ENCODE measurements at regions not wholly inside any gene's neighbourhood (a gene's known extent, or its start where the extent isn't known, plus 50 kb on each side); places are given as distances from the start of the nearest gene placed in this dataset.
"Not testable (repeated sequence)": the region's sequence is repeated elsewhere in the genome, so short reads cannot be mapped to it uniquely, and the experiment has no call there.

DNA sequence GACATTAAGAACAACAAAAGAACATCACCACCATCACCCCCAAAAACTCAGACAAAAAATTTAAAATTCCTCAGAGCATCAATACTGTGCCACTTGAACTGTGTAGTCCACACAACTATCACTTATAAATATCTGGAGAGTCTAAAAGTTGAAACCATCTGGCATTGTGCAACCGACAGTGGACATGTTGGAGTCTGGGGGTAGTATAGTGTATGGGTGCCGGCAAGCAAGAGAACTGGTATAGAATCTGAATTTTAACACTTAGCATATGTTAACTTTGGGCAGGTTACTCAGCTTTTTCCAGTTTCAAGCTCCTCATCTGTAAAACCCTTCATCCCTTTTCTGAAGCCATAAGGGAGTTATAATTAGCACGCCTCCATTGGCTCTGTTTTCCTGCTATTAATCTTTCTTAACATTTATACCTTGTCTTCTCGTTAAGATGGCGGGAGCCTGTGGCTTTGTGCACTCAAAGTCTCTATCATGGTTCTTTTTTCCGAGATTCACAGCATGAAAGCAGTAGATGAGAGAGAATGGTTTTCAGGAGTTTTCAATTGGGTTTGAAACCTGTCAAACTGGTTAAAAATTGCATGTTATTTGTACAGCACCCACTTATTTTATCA lies 255.7 kb upstream of the TBL1XR1 start:
- no peak for TF ChIP-seq CTCF (IDR thresholded peaks at IDR 0.05; ENCODE audit: insufficient read depth, missing control alignments)
- no peak for FAIRE-seq
- no peak for DNase-seq (ENCODE audit: insufficient read length, low spot score)

- TF ChIP-seq CTCF (IDR thresholded peaks at IDR 0.05; ENCODE audit: insufficient read depth, missing control alignments), result no peak
- FAIRE-seq (no peak), DNase-seq (ENCODE audit: insufficient read length, low spot score) (no peak)
Observed at GRCh38 chr3:177453451-177453844, 256.2 kb upstream of the TBL1XR1 start.

- DNase-seq (ENCODE audit: insufficient read length, low spot score); FAIRE-seq: not testable (repeated sequence)
Observed at GRCh38 chr3:177457204-177457603, 259.9 kb upstream of the TBL1XR1 start.

DNA sequence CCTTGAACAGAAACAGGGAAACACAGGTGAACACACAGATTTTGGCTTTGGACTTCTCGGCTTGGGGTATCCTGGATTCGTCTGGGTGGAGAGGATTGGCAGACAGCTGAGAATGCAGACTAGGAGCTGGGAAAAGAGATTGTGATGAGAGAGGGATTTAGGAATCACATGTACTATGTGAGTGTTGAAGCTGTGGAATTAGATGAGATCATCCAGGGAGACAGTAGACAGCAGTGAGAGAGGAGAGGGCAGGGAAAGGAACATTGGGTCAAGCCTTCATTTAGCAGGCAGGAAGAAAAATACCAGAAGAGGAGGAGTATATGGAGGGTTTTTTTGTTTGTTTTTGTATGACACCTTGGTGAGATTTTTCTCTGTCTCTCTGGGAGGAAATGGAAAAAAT lies 262.1 kb upstream of the TBL1XR1 start:
- FAIRE-seq (no peak), DNase-seq (ENCODE audit: insufficient read length, low spot score) (no peak)
- TF ChIP-seq CTCF (IDR thresholded peaks at IDR 0.05; ENCODE audit: insufficient read depth, missing control alignments), result no peak

DNA sequence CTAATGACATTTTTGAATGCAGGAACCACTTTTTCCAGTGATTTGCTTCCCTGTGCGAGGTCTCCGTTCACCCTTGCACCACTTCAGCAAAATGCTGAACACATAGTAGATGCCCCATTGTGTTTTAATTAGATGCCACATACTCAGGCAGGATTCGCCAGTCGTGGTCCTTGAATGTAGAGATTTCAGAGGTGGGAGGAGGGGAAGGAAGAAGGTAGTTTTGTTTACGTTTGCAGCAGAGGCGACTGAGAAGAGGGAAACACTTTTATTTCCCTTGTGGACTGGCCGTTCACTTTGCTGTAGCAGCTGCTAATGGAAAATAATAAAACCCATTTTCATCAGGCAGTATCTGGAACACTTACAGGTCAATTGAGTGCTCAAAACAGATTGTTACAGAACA lies 262.8 kb upstream of the TBL1XR1 start:
- DNase-seq (ENCODE audit: insufficient read length, low spot score) (no peak), FAIRE-seq (no peak)
- no peak for TF ChIP-seq CTCF (IDR thresholded peaks at IDR 0.05; ENCODE audit: insufficient read depth, missing control alignments)

GRCh38 chr3:177461765-177462164 lies 264.5 kb upstream of the TBL1XR1 start:
- peak; percentile 55 for FAIRE-seq
- DNase-seq (ENCODE audit: insufficient read length, low spot score), result no peak
- TF ChIP-seq CTCF (IDR thresholded peaks at IDR 0.05; ENCODE audit: insufficient read depth, missing control alignments), result no peak

DNA sequence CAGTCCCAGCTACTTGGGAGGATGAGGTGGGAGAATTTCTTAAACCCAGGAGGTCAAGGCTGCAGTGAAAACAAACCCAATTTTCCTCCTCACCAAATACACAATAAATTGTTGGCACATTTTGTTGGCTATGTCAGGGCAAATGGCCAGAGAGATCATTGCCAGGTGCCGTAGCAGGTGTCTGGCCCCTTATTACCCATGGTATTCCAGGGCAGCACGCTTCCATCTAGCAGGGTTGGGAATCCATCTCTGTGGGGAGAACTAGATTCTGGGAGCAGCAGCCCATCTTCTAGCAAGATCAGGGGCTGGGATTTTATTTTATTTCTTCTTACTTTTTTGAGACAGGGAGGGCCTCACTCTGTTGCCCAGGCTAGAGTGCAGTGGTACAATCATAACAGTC lies 266.1 kb upstream of the TBL1XR1 start:
- FAIRE-seq; DNase-seq (ENCODE audit: insufficient read length, low spot score): not testable (repeated sequence)

- no peak for DNase-seq (ENCODE audit: insufficient read length, low spot score)
- no peak for FAIRE-seq
- no peak for TF ChIP-seq CTCF (IDR thresholded peaks at IDR 0.05; ENCODE audit: insufficient read depth, missing control alignments)
Observed at GRCh38 chr3:177463863-177464262, 266.6 kb upstream of the TBL1XR1 start.
